Right lobe of liver (tissue), 6 donors: ENCODE measurements at regions not wholly inside any gene's neighbourhood (a gene's known extent, or its start where the extent isn't known, plus 50 kb on each side); places are given as distances from the start of the nearest gene placed in this dataset.

Source experiments
- ATAC-seq, 4 donors: fragments of 200-7000 bp; cut with Tn5 transposase; one replicate each; pipeline ENCODE4 v1.9.1; 2020; ENCODE audit warnings: mild to moderate bottlenecking in 4 of 4, moderate library complexity in 4 of 4
- DNase-seq, 3 donors: peaks; one replicate each; pipeline ENCODE4 v3.0.0-alpha.2; 2020
- H3K27ac ChIP-seq, 3 donors: fragments of 200-600 bp; one replicate each; pipeline ENCODE4 v1.8.0; 2022
- H3K27me3 ChIP-seq, 2 donors: fragments of 200-600 bp; one replicate each; pipeline ENCODE4 v1.8.0; 2022
- H3K36me3 ChIP-seq, 4 donors: fragments of 200-600 bp; sonication (generic) in 1 of 4; one replicate each; pipeline versions ENCODE4 v1.5.1 to v1.8.0; 2017 to 2022; ENCODE audit warnings: control low read depth in 1 of 4
- H3K4me1 ChIP-seq, 4 donors: fragments of 200-600 bp; sonication (generic) in 1 of 4; one replicate each; pipeline versions ENCODE4 v1.5.1 to v1.8.0; 2017 to 2022; ENCODE audit warnings: control low read depth in 1 of 4
- H3K4me3 ChIP-seq, 3 donors: fragments of 200-600 bp; one replicate each; pipeline ENCODE4 v1.8.0; 2022
- H3K9me3 ChIP-seq, 4 donors: fragments of 200-600 bp; sonication (generic) in 1 of 4; one replicate each; pipeline versions ENCODE4 v1.5.1 to v1.8.0; 2017 to 2022; ENCODE audit warnings: control low read depth in 1 of 4
- CTCF ChIP-seq, 4 donors: fragments of 200-600 bp in 3 of 4; fragments of 450-650 bp in 1 of 4; IDR thresholded peaks; one replicate each; pipeline versions ENCODE4 v1.5.1 to v1.8.0; 2016 to 2022; ENCODE audit warnings: antibody characterized with exemption in 4 of 4, mild to moderate bottlenecking in 2 of 4
- POLR2A ChIP-seq: fragments of 450-650 bp; IDR thresholded peaks from one replicate; pipeline ENCODE4 v1.6.1; 2017; ENCODE audit warnings: antibody characterized with exemption, mild to moderate bottlenecking
- WGBS: methylation state at CpG from one replicate; pipeline ENCODE4 v1.1.6; 2018; ENCODE audit warnings: low coverage, low lambda C conversion rate; ENCODE audit not compliant: insufficient coverage; ENCODE audit errors: missing lambda C conversion rate; 5-methylcytosine and 5-hydroxymethylcytosine counted together
- intact Hi-C, 2 donors: fragments of 100-400 bp; cut with DNase I; formaldehyde crosslinking; loops; one replicate each; pipeline versions ENCODE4 v1.11.2 to v1.14.1; 2022
- donor health status: DM: no; HTN: yes; CAD: no.
- donor health status: DM: no; HTN: no; CAD: no.
- donor health status: DM: no; HTN: no; CAD: no.
- donor health status: DM: no; HTN: yes; CAD: no.
- donor health status: DM: no; HTN: yes; CAD: no.

- Histone ChIP-seq H3K4me3 (no peak overlapping the region), H3K36me3 (no peaks in the 10 kb centered on the region)
- no peak for ATAC-seq
Observed at GRCh38 chr7:94740509-94740908, 84.6 kb upstream of the SGCE start.

GRCh38 chr7:94741179-94741578, 85.2 kb upstream of the SGCE start:
- 38% methylated on average over 2 of the region's 2 CpGs for WGBS
- H3K4me1 ChIP-seq, result no peaks in the 10 kb centered on the region
- intact Hi-C loops, result no loop called here
- H3K4me3 ChIP-seq, result no peak overlapping the region
- DNase-seq, result no peak
- H3K36me3 ChIP-seq, result no peaks in the 10 kb centered on the region
- H3K27ac ChIP-seq, result no peak overlapping the region
- H3K27me3 ChIP-seq, result no peaks in the 10 kb centered on the region
- no peaks in the 10 kb centered on the region for H3K9me3 ChIP-seq
- TF ChIP-seq CTCF (IDR thresholded peaks at IDR 0.05) (no peak), POLR2A (no peak)
- ATAC-seq, result no peak

More at GRCh38 chr7:94740509-94740908, 84.6 kb upstream of the SGCE start:
- TF ChIP-seq CTCF (IDR thresholded peaks at IDR 0.05), result no peak
- no peak for TF ChIP-seq POLR2A
- intact Hi-C loops, result no loop called here
- no peaks in the 10 kb centered on the region for H3K27me3 ChIP-seq
- H3K4me1 ChIP-seq, result no peaks in the 10 kb centered on the region
- no peaks in the 10 kb centered on the region for H3K9me3 ChIP-seq
- no peak for DNase-seq
- no peak overlapping the region for H3K27ac ChIP-seq

- Histone ChIP-seq H3K9me3 (no peaks in the 10 kb centered on the region), H3K27ac (no peak overlapping the region), H3K27me3 (no peaks in the 10 kb centered on the region), H3K4me1 (no peaks in the 10 kb centered on the region), H3K36me3 (no peaks in the 10 kb centered on the region), H3K4me3 (no peak overlapping the region)
- intact Hi-C loops, result no loop called here
- DNase-seq (no peak), ATAC-seq (no peak)
- no peak for TF ChIP-seq POLR2A
- no peak for TF ChIP-seq CTCF (IDR thresholded peaks at IDR 0.05)
Observed at GRCh38 chr7:94748376-94748775, 92.4 kb upstream of the SGCE start.

- Histone ChIP-seq H3K4me3 (no peak overlapping the region), H3K9me3 (no peaks in the 10 kb centered on the region), H3K27me3 (no peaks in the 10 kb centered on the region), H3K4me1 (no peaks in the 10 kb centered on the region), H3K27ac (no peak overlapping the region), H3K36me3 (no peaks in the 10 kb centered on the region)
- TF ChIP-seq POLR2A (no peak), CTCF (IDR thresholded peaks at IDR 0.05) (no peak)
- ATAC-seq, result no peak
- WGBS, result 56% methylated on average over 2 of the region's 2 CpGs
- DNase-seq, result no peak
- intact Hi-C loops, result no loop called here
Observed at GRCh38 chr7:94760446-94761100, 104.6 kb upstream of the SGCE start.

GRCh38 chr7:94761451-94761850, 105.5 kb upstream of the SGCE start:
- no peak for DNase-seq
- ATAC-seq, result no peak
- no peaks in the 10 kb centered on the region for H3K36me3 ChIP-seq

More at GRCh38 chr7:94761451-94761850, 105.5 kb upstream of the SGCE start:
- no peaks in the 10 kb centered on the region for H3K4me1 ChIP-seq
- no peak overlapping the region for H3K27ac ChIP-seq
- no peaks in the 10 kb centered on the region for H3K9me3 ChIP-seq
- no peak overlapping the region for H3K4me3 ChIP-seq
- intact Hi-C loops, result no loop called here
- TF ChIP-seq CTCF (IDR thresholded peaks at IDR 0.05), result no peak
- TF ChIP-seq POLR2A, result no peak
- H3K27me3 ChIP-seq, result no peaks in the 10 kb centered on the region
